ENCODE measurements at regions not wholly inside any gene's neighbourhood (a gene's known extent, or its start where the extent isn't known, plus 50 kb on each side); places are given as distances from the start of the nearest gene placed in this dataset.

- no peak for DNase-seq (ENCODE audit: low spot score in 2 of 2, unreplicated experiment in 2 of 2)
Measured at GRCh38 chr12:127383281-127383680, 883.7 kb upstream of the TMEM132C start.

GRCh38 chr12:127386723-127387122, 880.2 kb upstream of the TMEM132C start:
- Mint-ChIP-seq H3K9me3 (no peaks in the 10 kb centered on the region), H3K4me3 (no peak overlapping the region), H3K4me1 (no peaks in the 10 kb centered on the region), H3K36me3 (no peaks in the 10 kb centered on the region), H3K27me3 (ENCODE audit: low read depth) (peaks cover 4% of the 10 kb centered on the region), H3K27ac (no peak overlapping the region)
- DNase-seq (ENCODE audit: low spot score in 2 of 2, unreplicated experiment in 2 of 2): no peak
- no peak for TF ChIP-seq CTCF (IDR thresholded peaks at IDR 0.05; ENCODE audit: unreplicated experiment)

More at GRCh38 chr12:127383281-127383680, 883.7 kb upstream of the TMEM132C start:
- Mint-ChIP-seq H3K4me1 (no peaks in the 10 kb centered on the region), H3K27ac (no peak overlapping the region), H3K4me3 (no peak overlapping the region), H3K36me3 (no peaks in the 10 kb centered on the region), H3K27me3 (ENCODE audit: low read depth) (peaks cover 6% of the 10 kb centered on the region), H3K9me3 (no peaks in the 10 kb centered on the region)
- no peak for TF ChIP-seq CTCF (IDR thresholded peaks at IDR 0.05; ENCODE audit: unreplicated experiment)

GRCh38 chr12:127388985-127389384, 878.0 kb upstream of the TMEM132C start:
- Mint-ChIP-seq H3K36me3 (no peaks in the 10 kb centered on the region), H3K4me1 (no peaks in the 10 kb centered on the region)

GRCh38 chr12:127389923-127390322, 877.0 kb upstream of the TMEM132C start:
- no peak overlapping the region for H3K4me3 Mint-ChIP-seq
- no peaks in the 10 kb centered on the region for H3K4me1 Mint-ChIP-seq
- no peak for TF ChIP-seq CTCF (IDR thresholded peaks at IDR 0.05; ENCODE audit: unreplicated experiment)
- peak; percentile 25 to 46 for DNase-seq (ENCODE audit: low spot score in 2 of 2, unreplicated experiment in 2 of 2)
- H3K27ac Mint-ChIP-seq: no peak overlapping the region
- H3K9me3 Mint-ChIP-seq: no peaks in the 10 kb centered on the region
- H3K36me3 Mint-ChIP-seq: no peaks in the 10 kb centered on the region
- peaks cover 4% of the 10 kb centered on the region for H3K27me3 Mint-ChIP-seq (ENCODE audit: low read depth)

More at GRCh38 chr12:127388985-127389384, 878.0 kb upstream of the TMEM132C start:
- Mint-ChIP-seq H3K27ac (no peak overlapping the region), H3K27me3 (ENCODE audit: low read depth) (peaks cover 4% of the 10 kb centered on the region), H3K4me3 (no peak overlapping the region), H3K9me3 (no peaks in the 10 kb centered on the region)
- TF ChIP-seq CTCF (IDR thresholded peaks at IDR 0.05; ENCODE audit: unreplicated experiment): no peak
- no peak for DNase-seq (ENCODE audit: low spot score in 2 of 2, unreplicated experiment in 2 of 2)

- no peak for TF ChIP-seq CTCF (IDR thresholded peaks at IDR 0.05; ENCODE audit: unreplicated experiment)
- no peaks in the 10 kb centered on the region for H3K9me3 Mint-ChIP-seq
- H3K27me3 Mint-ChIP-seq (ENCODE audit: low read depth): peaks cover 7% of the 10 kb centered on the region
- DNase-seq (ENCODE audit: low spot score in 2 of 2, unreplicated experiment in 2 of 2): no peak
- no peak overlapping the region for H3K27ac Mint-ChIP-seq
- H3K4me3 Mint-ChIP-seq: no peak overlapping the region
- H3K36me3 Mint-ChIP-seq: no peaks in the 10 kb centered on the region
- H3K4me1 Mint-ChIP-seq: no peaks in the 10 kb centered on the region
Measured at GRCh38 chr12:127393465-127393864, 873.5 kb upstream of the TMEM132C start.

- Mint-ChIP-seq H3K27ac (no peak overlapping the region), H3K9me3 (no peaks in the 10 kb centered on the region), H3K36me3 (no peaks in the 10 kb centered on the region), H3K4me1 (no peaks in the 10 kb centered on the region), H3K27me3 (ENCODE audit: low read depth) (peaks cover 7% of the 10 kb centered on the region), H3K4me3 (no peak overlapping the region)
- TF ChIP-seq CTCF (IDR thresholded peaks at IDR 0.05; ENCODE audit: unreplicated experiment): no peak
- DNase-seq (ENCODE audit: low spot score in 2 of 2, unreplicated experiment in 2 of 2): no peak
Measured at GRCh38 chr12:127393896-127394295, 873.1 kb upstream of the TMEM132C start.

Measured in mesothelial cell of epicardium (in vitro differentiated cells).